Endodermal cell (in vitro differentiated cells): ENCODE measurements at regions not wholly inside any gene's neighbourhood (a gene's known extent, or its start where the extent isn't known, plus 50 kb on each side); places are given as distances from the start of the nearest gene placed in this dataset.

Experiments used
- DNase-seq: peaks from one replicate; pipeline ENCODE4 v3.0.0-alpha.2; 2017
- H3K27ac ChIP-seq: 2 replicates; pipeline ENCODE4 v1.5.1; 2013; ENCODE audit warnings: mild to moderate bottlenecking, low read depth, low read length, moderate library complexity
- H3K27me3 ChIP-seq: 2 replicates; pipeline ENCODE4 v1.6.1; 2013; ENCODE audit warnings: mild to moderate bottlenecking, low read length, moderate library complexity; ENCODE audit not compliant: insufficient read depth, control insufficient read depth, poor library complexity, severe bottlenecking
- H3K36me3 ChIP-seq: 2 replicates; pipeline ENCODE4 v1.7.0; 2013; ENCODE audit warnings: mild to moderate bottlenecking, low read length, moderate library complexity; ENCODE audit not compliant: control insufficient read depth, insufficient read depth
- H3K4me1 ChIP-seq: one replicate; pipeline ENCODE4 v1.7.0; 2013; ENCODE audit warnings: low read length; ENCODE audit not compliant: control insufficient read depth, insufficient read depth
- H3K4me3 ChIP-seq: 2 replicates; pipeline ENCODE4 v1.5.1; 2013; ENCODE audit warnings: mild to moderate bottlenecking, low read length, moderate library complexity
- H3K9ac ChIP-seq: 2 replicates; pipeline ENCODE4 v1.6.1; 2013; ENCODE audit warnings: mild to moderate bottlenecking, low read length, moderate library complexity; ENCODE audit not compliant: poor library complexity, severe bottlenecking; ENCODE audit errors: extremely low read depth
- H3K9me3 ChIP-seq: 2 replicates; pipeline ENCODE4 v1.6.1; 2013; ENCODE audit warnings: mild to moderate bottlenecking, low read length, moderate library complexity; ENCODE audit not compliant: control insufficient read depth
- H3K27ac Mint-ChIP-seq: 2 replicates; pipeline ENCODE4 v1.8.0; 2020; ENCODE audit warnings: mixed read lengths
- H3K27me3 Mint-ChIP-seq: 2 replicates; pipeline ENCODE4 v1.8.0; 2021; ENCODE audit warnings: mild to moderate bottlenecking, mixed read lengths; ENCODE audit not compliant: insufficient read depth
- H3K36me3 Mint-ChIP-seq: 2 replicates; pipeline ENCODE4 v1.8.0; 2020; ENCODE audit warnings: low read depth, mixed read lengths
- H3K4me1 Mint-ChIP-seq: 2 replicates; pipeline ENCODE4 v1.8.0; 2020; ENCODE audit warnings: mixed read lengths
- H3K4me3 Mint-ChIP-seq: 2 replicates; pipeline ENCODE4 v1.8.0; 2020; ENCODE audit warnings: mild to moderate bottlenecking, moderate library complexity, mixed read lengths
- H3K9me3 Mint-ChIP-seq: 2 replicates; pipeline ENCODE4 v1.8.0; 2020; ENCODE audit warnings: mild to moderate bottlenecking, mixed read lengths
- CTCF ChIP-seq: fragments of 200-600 bp; sonication (generic); conservative IDR thresholded peaks from 2 replicates; pipeline ENCODE4 v1.5.0; 2021; ENCODE audit warnings: antibody characterized with exemption, mild to moderate bottlenecking
- WGBS, 2 experiments: methylation state at CpG; one replicate each; pipeline versions ENCODE4 v1.1.5 to v1.1.7; 2013; ENCODE audit warnings: missing lambda C conversion rate in 2 of 2, mixed read lengths in 1 of 2; ENCODE audit not compliant: insufficient coverage in 1 of 2, insufficient read length in 1 of 2; 5-methylcytosine and 5-hydroxymethylcytosine counted together

GRCh38 chr6:114863610-114864009 lies 520.8 kb upstream of the HS3ST5 start:
- Histone ChIP-seq H3K4me3 (no peak overlapping the region), H3K27me3 (no peaks in the 10 kb centered on the region), H3K9me3 (peaks cover 10% of the 10 kb centered on the region), H3K36me3 (no peaks in the 10 kb centered on the region), H3K4me1 (no peaks in the 10 kb centered on the region), H3K27ac (no peak overlapping the region), H3K9ac (no peak overlapping the region)
- H3K4me3 Mint-ChIP-seq = no peak overlapping the region
- no peak for DNase-seq
- peaks cover 8% of the 10 kb centered on the region for H3K9me3 Mint-ChIP-seq
- 100% methylated on average over 1 of the region's 2 CpGs; no CpG with 5 or more reads in 1 of the 2 experiments for WGBS, 2 experiments
- H3K4me1 Mint-ChIP-seq = no peaks in the 10 kb centered on the region
- H3K27me3 Mint-ChIP-seq = no peaks in the 10 kb centered on the region
- no peak overlapping the region for H3K27ac Mint-ChIP-seq
- TF ChIP-seq CTCF = no peak
- H3K36me3 Mint-ChIP-seq = no peaks in the 10 kb centered on the region

- H3K4me1 Mint-ChIP-seq = no peaks in the 10 kb centered on the region
- H3K36me3 Mint-ChIP-seq = no peaks in the 10 kb centered on the region
- WGBS, 2 experiments = 81% methylated on average over 2 of the region's 2 CpGs; no CpG with 5 or more reads in 1 of the 2 experiments
- no peaks in the 10 kb centered on the region for H3K27me3 ChIP-seq
- DNase-seq = no peak
- no peak overlapping the region for H3K9ac ChIP-seq
- no peak overlapping the region for H3K4me3 ChIP-seq
- no peaks in the 10 kb centered on the region for H3K36me3 ChIP-seq
- no peaks in the 10 kb centered on the region for H3K4me1 ChIP-seq
- no peak overlapping the region for H3K27ac Mint-ChIP-seq
- peaks cover 10% of the 10 kb centered on the region for H3K9me3 ChIP-seq
- H3K27ac ChIP-seq = no peak overlapping the region
- peaks cover 8% of the 10 kb centered on the region for H3K9me3 Mint-ChIP-seq
- no peak overlapping the region for H3K4me3 Mint-ChIP-seq
- no peaks in the 10 kb centered on the region for H3K27me3 Mint-ChIP-seq
- no peak for TF ChIP-seq CTCF
Measured at GRCh38 chr6:114862819-114863218, 520.0 kb upstream of the HS3ST5 start.

- H3K27me3 Mint-ChIP-seq = no peaks in the 10 kb centered on the region
- Histone ChIP-seq H3K27me3 (no peaks in the 10 kb centered on the region), H3K9me3 (peaks cover 10% of the 10 kb centered on the region), H3K4me1 (no peaks in the 10 kb centered on the region), H3K27ac (no peak overlapping the region), H3K36me3 (no peaks in the 10 kb centered on the region), H3K9ac (no peak overlapping the region), H3K4me3 (no peak overlapping the region)
- TF ChIP-seq CTCF = no peak
- no peak overlapping the region for H3K4me3 Mint-ChIP-seq
- no peaks in the 10 kb centered on the region for H3K4me1 Mint-ChIP-seq
- WGBS, 2 experiments = 100% methylated on average over 1 of the region's 1 CpG; no CpG with 5 or more reads in 1 of the 2 experiments
- DNase-seq = no peak
- H3K9me3 Mint-ChIP-seq = peaks cover 8% of the 10 kb centered on the region
- no peaks in the 10 kb centered on the region for H3K36me3 Mint-ChIP-seq
- H3K27ac Mint-ChIP-seq = no peak overlapping the region
Measured at GRCh38 chr6:114862064-114862463, 519.2 kb upstream of the HS3ST5 start.
